ENCODE measurements at regions not wholly inside any gene's neighbourhood (a gene's known extent, or its start where the extent isn't known, plus 50 kb on each side); places are given as distances from the start of the nearest gene placed in this dataset.

GRCh38 chr4:35986537-35986936 is 257.8 kb downstream of the ARAP2 start:
- Histone ChIP-seq H3F3A (ENCODE audit: low read length, unreplicated experiment) (no peaks in the 10 kb centered on the region), H3K27me3 (ENCODE audit: low read length) (no peaks in the 10 kb centered on the region), H3K4me2 (ENCODE audit: low read length) (no peak overlapping the region), H3K9me3 (ENCODE audit: low read length) (no peaks in the 10 kb centered on the region), H4K20me1 (ENCODE audit: low read length) (no peaks in the 10 kb centered on the region), H2AFZ (ENCODE audit: low read length) (no peak overlapping the region), H3K36me3 (ENCODE audit: low read depth, low read length) (no peaks in the 10 kb centered on the region), H3K4me1 (ENCODE audit: insufficient read depth, low read length) (no peaks in the 10 kb centered on the region), H3K27ac (ENCODE audit: low read length) (no peak overlapping the region), H3K9ac (ENCODE audit: low read length) (no peak overlapping the region), H3K4me3 (ENCODE audit: low read length) (no peak overlapping the region), H3K9me2 (replicated peaks; ENCODE audit: low read length) (no peaks in the 10 kb centered on the region), H3K79me2 (ENCODE audit: low read length) (no peaks in the 10 kb centered on the region)
- intact Hi-C loops (cut with micrococcal nuclease): no loop called here
- no peak for ATAC-seq
- DNase-seq: no peak
- POLR2A ChIA-PET (ENCODE audit: unreplicated experiment): no interaction called here
- TF ChIP-seq EZH2phosphoT487 (IDR thresholded peaks at IDR 0.05; ENCODE audit: borderline replicate concordance, low read length): no peak
- TF ChIP-seq EZH2 (IDR thresholded peaks at IDR 0.05; ENCODE audit: low read length, unreplicated experiment): no peak
- no peak for TF ChIP-seq CTCF (conservative IDR thresholded peaks at IDR 0.05; ENCODE audit: low read depth, low read length)
- CTCF ChIA-PET: no interaction called here
- no TSS peak for BruUV-seq (replicated peaks)

- BruUV-seq (replicated peaks): no TSS peak
- Histone ChIP-seq H2AFZ (ENCODE audit: low read length) (no peak overlapping the region), H3K9me2 (replicated peaks; ENCODE audit: low read length) (no peaks in the 10 kb centered on the region), H3K4me3 (ENCODE audit: low read length) (no peak overlapping the region), H3K9ac (ENCODE audit: low read length) (no peak overlapping the region), H3K27ac (ENCODE audit: low read length) (no peak overlapping the region), H3K4me1 (ENCODE audit: insufficient read depth, low read length) (no peaks in the 10 kb centered on the region), H3K9me3 (ENCODE audit: low read length) (no peaks in the 10 kb centered on the region), H3F3A (ENCODE audit: low read length, unreplicated experiment) (no peaks in the 10 kb centered on the region), H3K4me2 (ENCODE audit: low read length) (no peak overlapping the region), H3K36me3 (ENCODE audit: low read depth, low read length) (no peaks in the 10 kb centered on the region), H3K79me2 (ENCODE audit: low read length) (no peaks in the 10 kb centered on the region), H3K27me3 (ENCODE audit: low read length) (no peaks in the 10 kb centered on the region), H4K20me1 (ENCODE audit: low read length) (no peaks in the 10 kb centered on the region)
- intact Hi-C loops (cut with micrococcal nuclease): no loop called here
- ChIA-PET CTCF (no interaction called here), POLR2A (ENCODE audit: unreplicated experiment) (no interaction called here)
- ATAC-seq: no peak
- no peak for DNase-seq
- TF ChIP-seq EZH2 (IDR thresholded peaks at IDR 0.05; ENCODE audit: low read length, unreplicated experiment) (no peak), EZH2phosphoT487 (IDR thresholded peaks at IDR 0.05; ENCODE audit: borderline replicate concordance, low read length) (no peak), CTCF (conservative IDR thresholded peaks at IDR 0.05; ENCODE audit: low read depth, low read length) (no peak)
Observed at GRCh38 chr4:35993606-35994005, 250.7 kb downstream of the ARAP2 start.

- H3K9me2 ChIP-seq (replicated peaks; ENCODE audit: low read length): no peaks in the 10 kb centered on the region
- no peaks in the 10 kb centered on the region for H3K36me3 ChIP-seq (ENCODE audit: low read depth, low read length)
- intact Hi-C loops (cut with micrococcal nuclease): no loop called here
- no peak overlapping the region for H3K4me3 ChIP-seq (ENCODE audit: low read length)
- no peak overlapping the region for H2AFZ ChIP-seq (ENCODE audit: low read length)
- no peaks in the 10 kb centered on the region for H3K27me3 ChIP-seq (ENCODE audit: low read length)
- H3K9me3 ChIP-seq (ENCODE audit: low read length): no peaks in the 10 kb centered on the region
- H3K4me2 ChIP-seq (ENCODE audit: low read length): no peak overlapping the region
- no peaks in the 10 kb centered on the region for H3K79me2 ChIP-seq (ENCODE audit: low read length)
- no TSS peak for BruUV-seq (replicated peaks)
- peaks cover 16% of the 10 kb centered on the region for H3K4me1 ChIP-seq (ENCODE audit: insufficient read depth, low read length)
- no peak overlapping the region for H3K9ac ChIP-seq (ENCODE audit: low read length)
- ATAC-seq: no peak
- POLR2A ChIA-PET (ENCODE audit: unreplicated experiment): interaction anchor here (0.6 kb wide), 1 partner anchor 243 kb away, joined by 13 read pairs; the partner anchor contains the start of gene ARAP2
- TF ChIP-seq EZH2 (IDR thresholded peaks at IDR 0.05; ENCODE audit: low read length, unreplicated experiment) (no peak), EZH2phosphoT487 (IDR thresholded peaks at IDR 0.05; ENCODE audit: borderline replicate concordance, low read length) (no peak), CTCF (conservative IDR thresholded peaks at IDR 0.05; ENCODE audit: low read depth, low read length) (no peak)
- no peaks in the 10 kb centered on the region for H4K20me1 ChIP-seq (ENCODE audit: low read length)
- CTCF ChIA-PET: no interaction called here
- H3F3A ChIP-seq (ENCODE audit: low read length, unreplicated experiment): no peaks in the 10 kb centered on the region
- H3K27ac ChIP-seq (ENCODE audit: low read length): no peak overlapping the region
- DNase-seq: no peak
Observed at GRCh38 chr4:36000941-36001557, 243.3 kb downstream of the ARAP2 start.
